DND-41 (cell line): ENCODE measurements at regions not wholly inside any gene's neighbourhood (a gene's known extent, or its start where the extent isn't known, plus 50 kb on each side); places are given as distances from the start of the nearest gene placed in this dataset.

Source experiments
- CTCF ChIP-seq: IDR thresholded peaks from 2 replicates; pipeline ENCODE4 v1.5.1; 2012; ENCODE audit warnings: borderline replicate concordance, low read length, moderate library complexity, mild to moderate bottlenecking; ENCODE audit not compliant: poor library complexity, severe bottlenecking; ENCODE audit errors: extremely low read depth
- EZH2 ChIP-seq: IDR thresholded peaks from 3 replicates; pipeline ENCODE4 v1.6.1; 2012; ENCODE audit warnings: borderline replicate concordance, low read depth, mild to moderate bottlenecking, moderate library complexity, low read length, inconsistent platforms; ENCODE audit not compliant: severe bottlenecking

- TF ChIP-seq CTCF = no peak
- TF ChIP-seq EZH2 = no peak
Measured at GRCh38 chr12:28104316-28104715, 85.9 kb upstream of the CCDC91 start.
